Stimulated activated CD4-positive, alpha-beta T cell treated with anti-CD3 and anti-CD28 coated beads, Interleukin-2, amount 100 ng/mL, for 48 hours (primary cell): ENCODE measurements at regions not wholly inside any gene's neighbourhood (a gene's known extent, or its start where the extent isn't known, plus 50 kb on each side); places are given as distances from the start of the nearest gene placed in this dataset.
"Not testable (repeated sequence)": the region's sequence is repeated elsewhere in the genome, so short reads cannot be mapped to it uniquely, and the experiment has no call there.

Experiments used
- DNase-seq, 2 donors: peaks; one replicate each; pipeline ENCODE4 v3.0.0-alpha.2; 2020

DNA sequence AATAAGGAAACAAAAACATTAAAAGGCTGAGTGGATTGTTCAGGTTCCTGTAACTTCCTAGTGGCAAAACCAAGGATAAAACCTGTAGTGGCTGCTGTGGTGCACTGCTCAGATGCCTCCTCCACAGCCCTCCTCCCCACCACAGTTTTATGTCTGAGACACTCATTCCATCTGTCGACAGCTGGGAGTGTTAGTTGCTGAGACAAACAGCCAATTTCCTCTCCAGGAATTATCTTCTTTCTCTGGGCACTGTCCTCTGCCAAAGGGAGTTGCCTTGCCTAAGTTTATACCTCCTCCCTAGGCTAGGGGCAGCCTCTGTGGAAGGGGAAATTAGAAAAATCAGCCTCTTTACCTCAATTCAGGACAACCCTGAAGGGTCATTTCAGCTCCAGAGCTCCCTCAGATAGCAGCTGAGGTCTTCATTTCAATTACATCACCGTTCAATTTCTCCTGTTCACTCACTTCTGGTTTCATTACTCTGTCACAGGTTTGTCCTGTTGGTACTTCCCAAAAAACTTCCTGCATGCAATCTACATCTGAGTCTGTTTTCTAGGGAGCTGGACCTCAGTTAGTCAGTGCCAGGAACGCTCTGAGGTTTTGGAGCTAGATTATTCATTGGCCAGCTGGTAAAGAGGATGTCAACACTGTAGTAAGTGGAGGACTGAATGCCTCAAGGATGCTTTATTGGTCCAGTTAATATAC, 74.9 kb upstream of the ATP2B1 start:
- DNase-seq, result no peak

DNA sequence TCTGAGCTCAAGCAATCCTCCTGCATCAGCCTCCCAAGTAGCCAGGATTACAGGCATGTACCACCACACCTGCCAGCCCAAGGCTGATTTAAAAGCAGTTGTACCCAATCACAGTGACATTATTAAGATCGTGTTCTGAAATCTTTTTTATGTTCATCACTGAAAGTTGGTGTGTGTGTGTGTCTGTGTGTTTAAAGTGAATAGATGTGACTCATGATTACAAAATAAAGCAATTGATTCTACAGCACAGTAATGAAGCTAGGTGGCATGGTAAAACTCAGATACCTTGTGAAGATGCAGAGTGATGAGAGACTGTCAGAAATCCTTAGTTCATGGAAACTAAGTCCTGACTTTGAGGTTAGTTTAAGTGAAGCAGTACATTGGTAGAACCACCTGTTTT, 74.2 kb upstream of the ATP2B1 start:
- no peak for DNase-seq

DNA sequence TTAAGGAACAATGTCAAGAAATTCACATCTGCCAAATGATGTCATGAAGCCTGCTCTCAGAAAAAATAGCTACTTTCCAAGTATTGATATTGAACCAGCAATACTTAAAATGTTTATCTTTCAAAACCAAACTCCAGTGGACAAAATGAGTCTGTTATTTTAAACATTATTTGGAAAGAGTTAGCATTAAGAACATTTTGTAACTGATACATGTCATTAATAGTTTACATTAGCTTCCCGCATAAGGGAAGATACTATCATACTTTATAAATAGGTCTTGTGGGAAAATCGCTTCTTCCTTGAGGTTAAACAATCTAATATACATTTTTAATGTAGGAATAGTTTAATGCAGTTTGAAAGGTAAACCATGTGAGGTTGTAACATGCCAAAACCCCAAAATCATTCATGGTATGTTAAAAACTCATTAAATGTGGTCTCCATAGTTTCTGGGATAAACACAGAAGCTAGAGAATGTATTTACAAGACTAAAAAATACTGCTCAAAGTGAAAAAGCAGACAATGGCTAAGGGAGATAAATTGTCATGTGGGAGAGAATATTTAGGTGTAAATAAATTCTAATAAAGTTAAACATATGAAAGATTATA, 73.4 kb upstream of the ATP2B1 start:
- no peak for DNase-seq

DNA sequence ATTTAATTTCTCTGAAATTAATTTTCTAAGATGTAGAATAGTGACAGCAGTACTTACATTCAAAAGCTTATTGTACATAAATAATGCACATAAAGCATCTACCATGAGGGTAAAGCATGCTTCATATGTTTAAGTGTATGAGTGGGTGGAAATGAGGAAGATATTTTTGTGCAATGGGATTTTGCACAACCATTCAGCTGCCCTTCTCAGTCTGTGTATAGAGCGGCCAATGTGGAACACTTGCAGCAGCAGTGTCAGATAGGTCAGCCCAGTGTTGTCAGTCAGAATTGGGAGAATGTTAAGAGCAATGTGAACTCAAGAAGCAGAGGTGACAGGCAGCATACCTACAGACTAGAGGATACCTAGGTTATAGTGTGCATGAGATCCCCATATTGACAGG, 72.5 kb upstream of the ATP2B1 start:
- no peak for DNase-seq

DNA sequence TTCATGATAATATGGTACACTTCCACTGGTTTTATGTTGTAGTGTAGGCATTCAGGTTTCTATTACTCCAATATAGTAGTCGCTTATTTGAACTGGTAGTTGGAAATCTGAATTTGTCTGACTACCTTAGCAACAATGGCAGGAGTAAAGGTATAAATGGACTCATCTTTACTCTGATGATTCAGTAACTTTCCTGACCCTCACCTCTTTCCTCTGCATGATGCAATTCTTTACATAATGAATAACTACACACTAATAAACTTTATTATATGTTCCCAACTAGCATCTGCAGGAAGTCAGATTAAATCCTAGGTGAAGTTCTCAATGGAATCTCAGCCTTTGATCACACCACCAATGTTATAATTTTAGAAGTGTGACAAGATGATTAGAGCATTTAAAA, 70.5 kb upstream of the ATP2B1 start:
- DNase-seq, result no peak

DNA sequence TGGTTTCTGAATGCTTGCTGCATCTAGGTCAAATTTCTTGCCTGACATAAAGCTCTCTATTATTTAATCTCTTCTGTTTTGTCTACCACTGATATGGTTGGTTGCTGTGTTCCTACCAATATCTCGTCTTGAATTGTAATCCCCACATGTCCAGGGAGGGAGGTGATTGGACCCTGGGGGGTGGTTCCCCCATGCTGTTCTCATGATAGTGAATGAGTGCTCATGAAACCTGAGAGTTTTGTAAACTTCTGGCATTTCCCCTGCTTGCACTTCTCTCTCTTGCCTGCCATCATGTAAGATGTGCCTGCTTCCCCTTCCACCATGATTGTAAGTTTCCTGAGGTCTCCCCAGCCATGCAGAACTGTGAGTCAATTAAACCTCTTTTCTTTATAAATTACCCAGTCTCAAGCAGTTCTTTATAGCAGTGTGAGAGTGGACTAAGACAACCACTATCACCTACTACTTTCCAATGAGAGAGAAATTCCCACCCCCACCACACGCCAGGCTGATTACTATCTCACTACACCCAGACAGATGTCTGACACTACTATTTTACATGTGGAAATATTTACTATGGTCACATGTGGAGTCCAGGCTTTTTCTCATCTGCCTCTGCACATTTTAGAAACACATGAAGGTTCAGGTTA, 69.2 kb upstream of the ATP2B1 start:
- no peak for DNase-seq

DNA sequence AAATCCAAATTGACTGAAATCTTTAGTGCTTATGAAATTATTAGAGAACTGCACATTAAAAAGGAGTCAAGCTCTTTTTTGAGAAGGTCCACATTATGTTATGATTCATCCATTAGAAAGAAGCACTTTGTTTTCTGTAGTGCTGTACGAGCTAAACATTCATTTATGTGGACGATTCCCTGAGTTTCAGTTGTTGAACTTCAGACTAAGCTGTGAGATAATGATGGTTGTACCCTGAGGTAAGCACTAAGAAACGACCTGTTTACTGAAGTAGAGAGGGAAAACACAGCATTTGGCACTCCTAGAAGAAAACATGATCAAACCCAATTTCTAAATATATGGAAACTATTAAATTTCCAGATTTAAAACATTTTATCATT, 67.3 kb upstream of the ATP2B1 start:
- DNase-seq, result no peak

DNA sequence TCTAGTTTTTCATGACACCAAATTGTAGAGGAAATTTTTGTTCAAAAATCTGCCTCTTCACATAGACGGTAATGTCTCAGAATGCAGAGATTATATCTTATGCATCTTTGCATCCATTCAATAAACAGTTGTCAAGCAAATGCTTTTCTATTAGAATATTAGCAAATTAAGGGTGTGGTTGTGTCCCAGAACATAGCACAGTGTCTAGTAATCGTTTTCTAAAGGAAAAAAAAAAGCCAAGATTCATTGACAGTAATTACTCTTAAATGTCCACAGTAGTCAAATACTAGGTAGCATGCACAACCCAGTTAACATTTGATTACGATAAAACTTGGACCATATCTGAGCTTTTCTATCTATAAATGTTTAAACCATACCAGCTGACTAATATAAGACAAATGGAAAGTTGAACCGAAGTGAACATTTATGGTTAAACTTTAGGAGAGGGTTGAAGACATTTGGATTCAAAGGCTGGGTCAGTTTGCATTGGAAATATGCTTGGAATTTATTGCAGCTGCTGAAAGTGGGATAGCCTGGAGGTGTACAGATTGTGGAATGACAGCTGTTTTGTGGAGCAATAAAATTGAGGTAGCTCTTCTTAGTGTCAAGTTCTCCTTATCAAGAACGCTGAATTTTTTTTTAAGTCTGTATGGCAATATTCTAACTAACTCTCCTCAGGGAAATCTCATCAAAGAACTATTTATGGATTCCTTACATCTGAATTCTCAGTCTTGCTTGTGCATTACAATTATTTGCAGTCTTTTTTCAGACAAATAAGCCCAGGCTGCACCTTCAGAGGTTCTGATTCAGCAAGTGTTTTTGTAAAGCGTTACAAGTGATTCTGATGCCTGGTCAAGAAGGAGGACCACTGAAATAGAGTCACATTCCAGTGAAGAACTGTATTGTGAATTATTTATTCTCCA, 66.7 kb upstream of the ATP2B1 start:
- DNase-seq, result no peak

DNA sequence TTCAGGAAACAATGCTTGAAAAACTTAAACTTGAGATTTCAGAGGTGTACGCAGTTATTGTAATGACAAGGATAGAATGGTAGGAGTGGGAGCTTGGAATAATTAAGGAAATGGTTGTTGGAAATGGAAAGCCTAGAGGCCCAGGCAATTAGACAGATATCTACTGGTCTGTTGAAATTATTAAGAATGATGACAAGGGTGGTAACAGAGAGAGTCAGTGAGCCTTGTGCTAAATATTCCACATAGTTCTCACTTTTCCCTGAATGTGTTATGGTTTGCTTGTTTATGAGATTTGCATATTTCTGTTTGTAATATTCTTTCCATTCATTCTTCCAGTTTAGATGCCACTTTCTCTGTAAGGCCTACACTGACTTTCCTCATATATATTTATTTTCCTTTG, 66.0 kb upstream of the ATP2B1 start:
- DNase-seq, result no peak

DNA sequence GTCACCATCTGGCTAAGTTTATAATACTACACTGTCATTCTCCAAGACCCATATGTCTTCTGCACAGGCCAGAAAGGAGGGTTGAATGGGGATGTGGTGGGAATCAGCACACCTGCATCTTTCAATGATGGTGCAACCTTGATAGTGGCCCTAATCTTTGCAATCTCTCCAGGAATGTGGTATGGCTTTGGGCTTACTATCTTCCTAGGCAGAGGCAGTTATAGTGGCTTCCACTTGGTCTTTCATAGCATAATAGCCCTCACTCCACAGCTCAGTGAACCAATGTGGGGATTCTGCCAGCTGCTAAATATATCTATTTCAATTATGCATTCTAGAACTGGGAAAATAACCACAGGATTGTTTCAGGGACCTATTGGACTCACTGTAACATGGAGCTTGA, 61.8 kb upstream of the ATP2B1 start:
- DNase-seq, result no peak

DNA sequence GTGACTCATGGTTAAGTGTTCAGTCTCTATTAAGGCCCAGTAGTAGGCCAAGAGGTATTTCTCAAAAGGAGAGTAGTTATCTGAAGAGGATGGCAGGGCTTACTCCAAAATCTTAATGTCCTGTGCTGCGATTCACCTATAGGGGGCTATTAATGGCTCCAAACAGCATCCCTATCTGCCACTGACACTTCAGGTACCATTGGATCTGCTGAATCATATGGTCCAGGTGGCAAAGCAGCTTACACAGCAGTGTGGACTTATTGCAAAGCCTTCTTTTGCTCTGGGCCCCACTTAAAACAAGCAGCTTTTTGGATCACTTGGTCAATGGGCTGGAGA, 60.8 kb upstream of the ATP2B1 start:
- DNase-seq, result no peak

DNA sequence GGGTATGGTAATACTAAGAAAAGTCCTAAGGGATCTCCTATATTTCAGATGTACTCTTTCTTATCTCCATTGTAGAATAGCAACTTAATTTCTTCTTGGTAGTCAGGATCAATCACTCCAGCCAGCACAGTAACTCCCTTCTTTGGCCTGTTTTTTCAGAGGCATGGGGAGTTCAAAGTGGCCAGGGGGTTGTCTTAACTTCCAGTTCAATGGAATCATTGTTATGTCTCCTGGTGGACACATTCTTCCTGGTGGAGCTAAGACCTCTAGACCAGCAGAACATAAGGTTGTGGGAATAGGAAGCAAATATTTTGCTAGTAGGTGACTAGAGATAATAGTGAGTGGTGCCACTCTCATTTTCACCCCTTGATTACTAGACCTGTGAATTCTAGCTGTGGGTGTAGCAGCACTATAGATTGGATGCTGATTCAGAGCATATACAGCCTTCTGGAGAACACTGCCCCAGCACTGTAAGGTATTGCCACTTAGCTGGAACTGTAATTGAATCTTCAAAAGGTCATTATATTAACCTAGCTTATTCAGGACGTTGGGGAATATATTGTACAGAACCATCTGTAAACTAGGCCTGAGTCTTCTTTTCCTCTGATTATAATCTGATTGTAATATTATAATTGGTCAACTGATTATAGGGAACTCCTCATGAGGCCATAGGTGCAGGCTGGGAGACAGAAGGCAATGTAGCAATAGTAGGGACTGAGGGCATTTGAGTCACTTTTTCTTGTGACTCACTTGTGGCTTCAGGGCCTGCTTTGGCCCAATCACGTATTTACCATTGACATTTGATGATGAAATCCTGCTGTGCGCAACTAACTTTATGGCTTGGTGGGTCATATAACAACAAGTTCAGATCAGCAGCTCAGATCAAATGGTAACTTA, 60.2 kb upstream of the ATP2B1 start:
- no peak for DNase-seq

DNA sequence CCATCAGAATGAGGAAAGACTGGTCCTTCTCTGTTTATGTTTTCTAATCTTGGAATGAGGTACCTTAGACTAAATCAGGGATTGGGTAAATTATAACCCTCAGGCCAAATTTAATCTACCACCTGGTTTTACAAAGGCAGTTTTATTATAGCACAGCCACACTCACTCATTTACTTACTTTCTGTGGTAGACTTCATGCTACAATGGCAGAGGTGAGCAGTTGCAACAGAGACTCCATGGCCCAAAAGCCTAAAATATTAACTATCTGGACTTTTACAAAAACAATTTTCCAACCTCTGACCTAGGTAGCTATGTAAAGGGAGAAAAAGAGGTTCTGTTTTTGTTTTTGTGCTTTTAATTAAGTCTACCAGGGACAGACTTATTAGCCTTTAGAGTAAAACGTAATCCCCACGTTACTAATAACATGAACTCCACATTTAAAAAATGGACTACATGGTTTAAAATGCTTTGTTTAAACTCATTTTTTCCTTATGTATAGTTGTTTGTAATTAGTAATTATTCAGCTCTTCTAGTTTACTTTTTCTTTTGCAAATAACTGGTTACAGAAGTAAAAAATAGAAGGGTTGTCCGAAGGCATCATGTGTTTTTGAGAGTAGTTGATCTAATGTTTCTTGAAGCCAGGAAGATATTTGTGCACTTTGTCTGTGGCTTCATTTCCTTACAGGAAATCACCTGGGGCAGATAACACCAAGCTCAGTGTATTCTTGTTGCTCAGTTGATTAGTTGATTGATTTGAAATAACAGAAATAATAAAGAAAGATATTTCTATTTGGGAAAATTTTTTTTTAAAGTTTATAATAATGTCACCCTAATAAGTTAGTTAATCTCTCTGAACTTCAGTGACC, 57.6 kb upstream of the ATP2B1 start:
- DNase-seq, result no peak

DNA sequence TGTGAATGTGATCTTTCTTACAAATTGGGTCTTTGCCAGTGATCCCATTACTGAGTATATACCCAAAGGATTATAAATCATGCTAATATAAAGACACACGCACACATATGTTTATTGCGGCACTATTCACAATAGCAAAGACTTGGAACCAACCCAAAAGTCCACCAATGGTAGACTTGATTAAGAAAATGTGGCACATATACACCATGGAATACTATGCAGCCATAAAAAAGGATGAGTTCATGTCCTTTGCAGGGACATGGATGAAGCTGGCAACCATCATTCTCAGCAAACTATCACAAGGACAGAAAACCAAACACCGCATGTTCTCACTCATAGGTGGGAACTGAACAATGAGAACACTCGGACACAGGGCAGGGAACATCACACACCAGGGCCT, 55.5 kb upstream of the ATP2B1 start:
- DNase-seq, result not testable (repeated sequence)

DNA sequence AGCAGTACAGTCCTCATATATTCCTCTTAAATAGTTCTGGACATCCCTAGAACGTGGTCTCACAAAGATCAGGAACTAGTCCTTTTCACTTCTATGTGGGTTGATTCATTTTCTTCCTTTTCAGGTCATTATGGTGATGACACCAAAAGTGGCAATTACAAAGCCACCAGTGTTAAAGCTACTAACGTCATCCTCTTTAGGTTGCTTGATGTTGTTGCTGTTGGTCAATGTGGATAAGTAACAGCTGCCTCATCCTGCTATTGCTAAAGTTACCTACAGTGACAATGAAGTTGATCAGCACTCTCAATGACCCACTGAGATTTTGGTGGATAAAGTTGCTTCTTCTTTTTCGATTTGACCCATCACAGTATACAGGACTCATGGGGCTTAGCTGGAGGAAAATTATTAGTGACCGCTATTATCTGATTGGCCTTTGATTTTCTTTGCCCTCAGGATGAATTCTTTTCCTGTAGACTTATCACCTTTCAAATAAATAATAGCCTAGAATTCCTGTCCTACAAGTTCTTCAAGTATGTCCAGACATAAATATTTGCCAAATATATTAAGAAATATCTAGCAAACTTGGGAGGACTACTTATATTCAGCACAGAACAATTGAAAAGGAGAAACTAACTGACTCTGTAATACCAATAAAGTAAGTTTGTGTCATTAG, 54.0 kb upstream of the ATP2B1 start:
- DNase-seq, result no peak

DNA sequence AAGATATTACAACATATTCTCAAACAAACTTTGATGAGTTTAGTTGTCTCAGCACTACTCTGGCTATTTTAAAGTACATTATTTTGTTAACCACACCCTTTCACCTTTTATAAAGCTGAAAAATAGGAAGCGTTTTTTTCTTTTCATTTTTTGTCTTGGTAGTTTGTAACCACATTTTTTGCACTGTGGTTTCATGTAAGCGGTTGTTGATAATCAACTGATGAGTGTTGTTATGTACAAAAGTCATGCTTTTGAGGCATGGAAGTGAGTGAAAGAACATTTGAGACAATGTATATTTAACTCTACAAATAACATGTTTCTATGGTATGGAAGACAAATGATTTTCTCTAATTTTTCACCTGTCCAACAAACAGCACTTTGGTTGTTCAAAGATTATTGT, 52.1 kb upstream of the ATP2B1 start:
- no peak for DNase-seq
